ENCODE measurements at regions not wholly inside any gene's neighbourhood (a gene's known extent, or its start where the extent isn't known, plus 50 kb on each side); places are given as distances from the start of the nearest gene placed in this dataset.

DNA sequence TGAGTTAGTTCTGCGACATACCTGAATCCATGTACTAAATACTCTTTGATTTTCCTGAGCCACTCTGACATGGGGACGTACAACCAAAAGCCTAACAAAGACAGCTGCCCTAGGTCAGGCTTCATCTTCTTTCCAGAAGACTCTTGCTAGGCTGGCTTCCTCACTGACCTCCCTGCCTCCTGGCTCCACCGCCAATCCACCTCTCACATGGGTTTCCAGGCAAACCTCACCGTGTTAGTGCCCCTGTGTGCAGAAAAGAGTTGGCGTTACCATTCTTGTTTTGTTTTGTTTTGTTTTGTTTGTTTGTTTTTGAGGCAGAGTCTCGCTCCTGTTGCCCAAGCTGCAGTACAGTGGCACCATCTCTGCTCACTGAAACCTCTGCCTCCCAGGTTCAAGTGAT is 135.3 kb downstream of the WSCD1 start:
- H2BK20ac ChIP-seq (ENCODE audit: low read length), result no peak overlapping the region
- no peak for DNase-seq (ENCODE audit: low read depth in 1 of 2, low spot score in 2 of 2)
- CTCF ChIA-PET (ENCODE audit: partially characterized antibody), result interaction anchor here (0.6 to 1.2 kb wide), 3 partner anchors 8 to 136 kb away, joined by 3 to 4 read pairs (median 3); no protein-coding TSS in a partner anchor
- no peak overlapping the region for H2AFZ ChIP-seq (ENCODE audit: low read length)
- WGBS, 2 experiments (ENCODE audit: extremely low coverage in 1 of 2, insufficient coverage in 1 of 2, insufficient read length in 1 of 2, insufficient replicate concordance in 2 of 2, low coverage in 1 of 2, low lambda C conversion rate in 2 of 2, missing lambda C conversion rate in 1 of 2), result 89% methylated on average over 6 of the region's 6 CpGs; no CpG with 5 or more reads in 1 of the 2 experiments
- no peaks in the 10 kb centered on the region for H3K23me2 ChIP-seq (ENCODE audit: low read depth, low read length)
- H4K8ac ChIP-seq (ENCODE audit: extremely low read depth, insufficient read depth, low read length), result no peak overlapping the region
- no peak overlapping the region for H3K14ac ChIP-seq (ENCODE audit: insufficient read length)
- H3K9me3 ChIP-seq (ENCODE audit: insufficient read depth in 2 of 2, low read depth in 1 of 2, low read length in 1 of 2), result no peaks in the 10 kb centered on the region
- no peak overlapping the region for H4K5ac ChIP-seq (ENCODE audit: insufficient read length, low read depth, low read length)
- H3K18ac ChIP-seq (ENCODE audit: extremely low read depth, low read length), result no peak overlapping the region
- H3K4me3 ChIP-seq (ENCODE audit: extremely low read depth in 1 of 4, insufficient read depth in 2 of 4, low read depth in 3 of 4, low read length in 4 of 4), result no peak overlapping the region
- H3K4ac ChIP-seq (replicated peaks; ENCODE audit: insufficient read length, low read depth, low read length), result no peak overlapping the region
- no peak overlapping the region for H3K27ac ChIP-seq (ENCODE audit: low read depth, low read length)
- H3K79me1 ChIP-seq (ENCODE audit: low read depth, low read length), result no peaks in the 10 kb centered on the region
- H4K20me1 ChIP-seq (replicated peaks in 1 of 2; ENCODE audit: control insufficient read depth in 1 of 2, insufficient read depth in 2 of 2, low read length in 2 of 2), result no peaks in the 10 kb centered on the region
- H3K9ac ChIP-seq (replicated peaks in 1 of 4; ENCODE audit: extremely low read depth in 1 of 4, low read depth in 3 of 4, low read length in 3 of 4), result no peak overlapping the region
- no peak overlapping the region for H2AK5ac ChIP-seq (ENCODE audit: low read depth, low read length)
- H2BK15ac ChIP-seq (ENCODE audit: low read length), result no peak overlapping the region
- no peak overlapping the region for H4K91ac ChIP-seq (replicated peaks; ENCODE audit: insufficient read length, low read length)
- H3K27me3 ChIP-seq (replicated peaks in 1 of 4; ENCODE audit: control insufficient read depth in 3 of 4, extremely low read depth in 1 of 4, insufficient read depth in 3 of 4, low read length in 3 of 4), result peaks cover 0 to 3% (median 0%) of the 10 kb centered on the region in 4 experiments; a peak in 1 of 7 replicates
- POLR2A ChIA-PET (ENCODE audit: partially characterized antibody), result no interaction called here
- H2BK5ac ChIP-seq (ENCODE audit: low read depth, low read length), result no peak overlapping the region
- no peak overlapping the region for H3K56ac ChIP-seq (replicated peaks; ENCODE audit: insufficient read length, low read depth, low read length)
- H3K23ac ChIP-seq (ENCODE audit: insufficient read length), result no peak overlapping the region
- no peak for FAIRE-seq
- no peaks in the 10 kb centered on the region for H3K36me3 ChIP-seq (ENCODE audit: control insufficient read depth in 2 of 4, insufficient read depth in 4 of 4, low read length in 3 of 4)
- no peak overlapping the region for H2BK120ac ChIP-seq (replicated peaks; ENCODE audit: low read depth, low read length)
- H3K79me2 ChIP-seq (ENCODE audit: control insufficient read depth in 1 of 2, insufficient read depth in 2 of 2, low read length in 2 of 2), result no peaks in the 10 kb centered on the region
- no peak overlapping the region for H3K4me2 ChIP-seq (ENCODE audit: insufficient read depth in 1 of 2, low read depth in 2 of 2, low read length in 2 of 2)
- H2BK12ac ChIP-seq (ENCODE audit: low read depth, low read length), result no peak overlapping the region
- no peaks in the 10 kb centered on the region; a peak in 1 of 7 replicates for H3K4me1 ChIP-seq (replicated peaks in 1 of 4; ENCODE audit: control insufficient read depth in 3 of 4, insufficient read depth in 4 of 4, low read length in 3 of 4)
- TF ChIP-seq CEBPB (IDR thresholded peaks at IDR 0.05; ENCODE audit: low read depth, low read length) (no peak), HDAC6 (IDR thresholded peaks at IDR 0.05; ENCODE audit: low read depth, low read length) (no peak), RBBP5 (IDR thresholded peaks at IDR 0.05; ENCODE audit: borderline replicate concordance, low read depth, low read length) (no peak), RAD21 (IDR thresholded peaks at IDR 0.05 in 1 of 2, conservative IDR thresholded peaks at IDR 0.05 in 1 of 2; ENCODE audit: low read depth in 2 of 2, low read length in 2 of 2) (no peak), SRF (IDR thresholded peaks at IDR 0.05; ENCODE audit: low read depth, low read length) (no peak), ZNF274 (IDR thresholded peaks at IDR 0.05; ENCODE audit: borderline replicate concordance, extremely low read depth, low read length) (no peak), HDAC2 (IDR thresholded peaks at IDR 0.05; ENCODE audit: borderline replicate concordance in 1 of 2, low read depth in 2 of 2, low read length in 2 of 2) (no peak), SIRT6 (IDR thresholded peaks at IDR 0.05; ENCODE audit: low read length) (no peak), NANOG (IDR thresholded peaks at IDR 0.05; ENCODE audit: insufficient read depth, low read depth, low read length, poor library complexity, severe bottlenecking) (no peak), TBP (IDR thresholded peaks at IDR 0.05; ENCODE audit: low read depth, low read length) (no peak), YY1 (IDR thresholded peaks at IDR 0.05; ENCODE audit: low read depth, low read length) (no peak), KDM4A (IDR thresholded peaks at IDR 0.05; ENCODE audit: low read depth, low read length, severe bottlenecking) (no peak), CBX5 (IDR thresholded peaks at IDR 0.05; ENCODE audit: low read depth, low read length) (no peak), TCF12 (IDR thresholded peaks at IDR 0.05; ENCODE audit: low read depth, low read length) (no peak), GABPA (IDR thresholded peaks at IDR 0.05; ENCODE audit: borderline replicate concordance, insufficient read depth, low read length) (no peak)

Data from H1 (cell line).